DMS79 treated with DMSO at 0.1 percent for 48 hours (cell line): ENCODE measurements at regions not wholly inside any gene's neighbourhood (a gene's known extent, or its start where the extent isn't known, plus 50 kb on each side); places are given as distances from the start of the nearest gene placed in this dataset.

ENCODE experiments used
- DNase-seq: peaks from one replicate; lab custom pipeline; 2025; lab: John Stamatoyannopoulos, UW

GRCh38 chr18:65288908-65289307 is 461.9 kb upstream of the CDH7 start:
- no peak for DNase-seq

- peak; percentile 72 for DNase-seq
Measured at GRCh38 chr18:65287652-65288051, 463.2 kb upstream of the CDH7 start.

GRCh38 chr18:65282096-65282495 is 468.7 kb upstream of the CDH7 start:
- no peak for DNase-seq

GRCh38 chr18:65279668-65280305 is 471.0 kb upstream of the CDH7 start:
- no peak for DNase-seq

GRCh38 chr18:65278939-65279667 is 471.7 kb upstream of the CDH7 start:
- DNase-seq = no peak

GRCh38 chr18:65269375-65269774 is 481.4 kb upstream of the CDH7 start:
- DNase-seq = no peak

GRCh38 chr18:65265761-65266160 is 485.1 kb upstream of the CDH7 start:
- DNase-seq = no peak

GRCh38 chr18:65260030-65260429 is 490.8 kb upstream of the CDH7 start:
- no peak for DNase-seq

GRCh38 chr18:65259403-65259802 is 491.4 kb upstream of the CDH7 start:
- no peak for DNase-seq

GRCh38 chr18:65257149-65257548 is 493.7 kb upstream of the CDH7 start:
- no peak for DNase-seq

- DNase-seq = no peak
Measured at GRCh38 chr18:65255417-65255816, 495.4 kb upstream of the CDH7 start.

GRCh38 chr18:65239787-65240186 is 511.0 kb upstream of the CDH7 start:
- no peak for DNase-seq

GRCh38 chr18:65235966-65236624 is 514.7 kb upstream of the CDH7 start:
- peak; percentile 8 for DNase-seq

- DNase-seq = no peak
Measured at GRCh38 chr18:65230311-65230710, 520.5 kb upstream of the CDH7 start.

GRCh38 chr18:65227970-65228369 is 522.8 kb upstream of the CDH7 start:
- no peak for DNase-seq

- no peak for DNase-seq
Measured at GRCh38 chr18:65221736-65222135, 529.1 kb upstream of the CDH7 start.

GRCh38 chr18:65221115-65221514 is 529.7 kb upstream of the CDH7 start:
- DNase-seq = no peak

- DNase-seq = no peak
Measured at GRCh38 chr18:65215865-65216466, 534.8 kb upstream of the CDH7 start.

- DNase-seq = no peak
Measured at GRCh38 chr18:65214456-65214855, 536.4 kb upstream of the CDH7 start.

- DNase-seq = no peak
Measured at GRCh38 chr18:65206551-65207260, 544.1 kb upstream of the CDH7 start.

- DNase-seq = no peak
Measured at GRCh38 chr18:65202091-65202490, 548.7 kb upstream of the CDH7 start.

- no peak for DNase-seq
Measured at GRCh38 chr18:65175681-65176080, 575.1 kb upstream of the CDH7 start.
